Endothelial cell of umbilical vein (primary cell): ENCODE measurements at regions not wholly inside any gene's neighbourhood (a gene's known extent, or its start where the extent isn't known, plus 50 kb on each side); places are given as distances from the start of the nearest gene placed in this dataset.

Experiments used
- BruUV-seq: library from RNA; stranded (reverse); fragments of 400-500 nt; replicated peaks from 2 replicates; lab custom pipeline; 2021; lab: Mats Ljungman, UMichigan
- CTCF ChIA-PET: fragments of 300-600, 350-600 bp; sonication (Branson Sonifier 250); formaldehyde crosslinking; loops from one replicate; lab custom pipeline; 2021; ENCODE audit warnings: antibody characterized with exemption, inconsistent platforms; lab: Charles Lee
- POLR2A ChIA-PET: fragments of 300-600, 350-600 bp; sonication (Branson Sonifier 250); formaldehyde crosslinking; loops from one replicate; lab custom pipeline; 2021; ENCODE audit warnings: antibody characterized with exemption, inconsistent platforms; lab: Charles Lee
- DNase-seq: peaks from one replicate; pipeline ENCODE4 v3.0.0-alpha.2; 2011; ENCODE audit warnings: low read depth, low spot score
- FAIRE-seq: peaks from 2 replicates; lab custom pipeline; 2011; peaks lifted over from hg19 to GRCh38; lab: Jason Lieb, UNC
- H2AFZ ChIP-seq: 2 replicates; pipeline ENCODE4 v1.6.0; 2012; ENCODE audit warnings: low read depth, low read length, control low read depth, inconsistent platforms
- H3K27ac ChIP-seq: 2 replicates; pipeline ENCODE4 v1.5.1; 2011; ENCODE audit warnings: low read depth, mild to moderate bottlenecking, control low read depth, low read length, moderate library complexity; ENCODE audit not compliant: insufficient read depth
- H3K27me3 ChIP-seq, 2 experiments: 2 replicates each; pipeline versions ENCODE4 v1.6.0 to v1.6.1; 2011; ENCODE audit warnings: low read length in 2 of 2, mixed read lengths in 1 of 2; ENCODE audit not compliant: control insufficient read depth in 2 of 2, insufficient read depth in 2 of 2
- H3K36me3 ChIP-seq, 2 experiments: 2 replicates in 1 of 2; 3 replicates in 1 of 2; pipeline ENCODE4 v1.5.1; 2011; ENCODE audit warnings: low read length in 2 of 2, mild to moderate bottlenecking in 1 of 2, moderate library complexity in 1 of 2; ENCODE audit not compliant: control insufficient read depth in 2 of 2, insufficient read depth in 2 of 2; ENCODE audit errors: extremely low read depth in 1 of 2
- H3K4me1 ChIP-seq: 3 replicates; pipeline ENCODE4 v1.5.1; 2011; ENCODE audit warnings: mild to moderate bottlenecking, low read length; ENCODE audit not compliant: control insufficient read depth, insufficient read depth; ENCODE audit errors: extremely low read depth
- H3K4me2 ChIP-seq: 2 replicates; pipeline ENCODE4 v1.6.1; 2011; ENCODE audit warnings: low read length, control low read depth, mixed read lengths; ENCODE audit not compliant: insufficient read depth
- H3K4me3 ChIP-seq, 3 experiments: fragments of 200-600 bp in 1 of 3; sonication (generic), shearing (Covaris generic) in 1 of 3; replicated peaks in 1 of 3; 2 replicates each; pipeline ENCODE4 v1.5.1; 2011 to 2016; ENCODE audit warnings: control low read depth in 3 of 3, low read length in 3 of 3, mild to moderate bottlenecking in 2 of 3, inconsistent platforms in 1 of 3, low read depth in 1 of 3, moderate library complexity in 1 of 3; ENCODE audit not compliant: insufficient read depth in 1 of 3
- H3K79me2 ChIP-seq: 2 replicates; pipeline ENCODE4 v1.6.0; 2012; ENCODE audit warnings: low read length, inconsistent platforms; ENCODE audit not compliant: control insufficient read depth, insufficient read depth
- H3K9ac ChIP-seq: replicated peaks from 2 replicates; pipeline ENCODE3; 2011; ENCODE audit warnings: low read length, control low read depth; ENCODE audit not compliant: insufficient read depth; ENCODE audit errors: extremely low read depth
- H3K9me1 ChIP-seq: replicated peaks from 3 replicates; pipeline ENCODE4 v1.6.0; 2011; ENCODE audit warnings: mild to moderate bottlenecking, low read length; ENCODE audit not compliant: control insufficient read depth, insufficient read depth; ENCODE audit errors: extremely low read depth
- H3K9me3 ChIP-seq: replicated peaks from 2 replicates; pipeline ENCODE4 v1.5.1; 2012; ENCODE audit warnings: low read length, inconsistent platforms; ENCODE audit not compliant: control insufficient read depth, insufficient read depth
- H4K20me1 ChIP-seq: replicated peaks from 2 replicates; pipeline ENCODE3; 2011; ENCODE audit warnings: mild to moderate bottlenecking, low read length; ENCODE audit not compliant: control insufficient read depth, insufficient read depth; ENCODE audit errors: extremely low read depth
- CTCF ChIP-seq, 2 donors: IDR thresholded peaks; 1 replicate in 1 of 2; 2 replicates in 1 of 2; pipeline ENCODE4 v1.5.1; 2011; ENCODE audit warnings: low read length in 2 of 2, mild to moderate bottlenecking in 2 of 2, moderate library complexity in 2 of 2, control low read depth in 1 of 2, inconsistent platforms in 1 of 2, low read depth in 1 of 2; ENCODE audit not compliant: insufficient read depth in 1 of 2; ENCODE audit errors: extremely low read depth in 1 of 2
- EZH2 ChIP-seq: IDR thresholded peaks from 2 replicates; pipeline ENCODE4 v1.6.1; 2012; ENCODE audit warnings: borderline replicate concordance, low read depth, mild to moderate bottlenecking, moderate library complexity, low read length, inconsistent platforms; ENCODE audit not compliant: severe bottlenecking
- GATA2 ChIP-seq: IDR thresholded peaks from 2 replicates; pipeline ENCODE4 v1.7.0; 2011; ENCODE audit warnings: low read depth, mild to moderate bottlenecking, moderate library complexity, mixed read lengths, low read length; ENCODE audit not compliant: insufficient read length, insufficient read depth
- JUN ChIP-seq: IDR thresholded peaks from 2 replicates; pipeline ENCODE4 v1.6.1; 2011; ENCODE audit warnings: borderline replicate concordance, low read depth; ENCODE audit not compliant: insufficient read length, insufficient read depth
- MAX ChIP-seq: IDR thresholded peaks from 2 replicates; pipeline ENCODE4 v1.6.1; 2011; ENCODE audit not compliant: insufficient read depth, insufficient read length
- MYC ChIP-seq: IDR thresholded peaks from one replicate; pipeline ENCODE4 v1.6.1; 2011; ENCODE audit warnings: mild to moderate bottlenecking, low read depth, low read length
- POLR2AphosphoS5 ChIP-seq: IDR thresholded peaks from 2 replicates; pipeline ENCODE4 v1.6.1; 2012; ENCODE audit warnings: low read depth, mild to moderate bottlenecking, control low read depth, low read length, moderate library complexity; ENCODE audit not compliant: insufficient read depth
- dilution Hi-C: fragments of 300-500 bp; cut with MboI; formaldehyde crosslinking; loops from one replicate; pipeline ENCODE4 v1.15.0; 2019; ENCODE audit warnings: low sequenced_read_pairs; ENCODE audit not compliant: extremely low pct_ligation_motif_present
- intact Hi-C: fragments of 100-400 bp; cut with micrococcal nuclease; formaldehyde crosslinking; loops from one replicate; pipeline ENCODE4 v1.10.0; 2022

GRCh38 chr2:6626401-6627012 is 239.2 kb downstream of the CMPK2 start:
- FAIRE-seq = no peak
- POLR2A ChIA-PET = no interaction called here
- CTCF ChIA-PET = no interaction called here
- Histone ChIP-seq H3K4me2 (no peak overlapping the region), H3K4me3 (no peak overlapping the region), H3K79me2 (no peaks in the 10 kb centered on the region), H3K9me1 (no peaks in the 10 kb centered on the region), H3K27me3 (no peaks in the 10 kb centered on the region), H3K9ac (no peak overlapping the region), H3K36me3 (no peaks in the 10 kb centered on the region), H3K9me3 (peaks cover 3% of the 10 kb centered on the region), H4K20me1 (no peaks in the 10 kb centered on the region), H2AFZ (no peak overlapping the region), H3K4me1 (no peaks in the 10 kb centered on the region), H3K27ac (no peak overlapping the region)
- no TSS peak for BruUV-seq
- intact Hi-C loops (no loop called here), dilution Hi-C loops (no loop called here)
- TF ChIP-seq JUN (no peak), CTCF (IDR thresholded peaks at IDR 0.05; ENCODE audit: extremely low read depth in 1 of 2, insufficient read depth in 1 of 2, low read depth in 1 of 2, low read length in 2 of 2) (no peak), GATA2 (no peak), EZH2 (no peak), MAX (no peak), MYC (no peak), POLR2AphosphoS5 (no peak)
- no peak for DNase-seq
